ENCODE measurements at regions not wholly inside any gene's neighbourhood (a gene's known extent, or its start where the extent isn't known, plus 50 kb on each side); places are given as distances from the start of the nearest gene placed in this dataset.

DNA sequence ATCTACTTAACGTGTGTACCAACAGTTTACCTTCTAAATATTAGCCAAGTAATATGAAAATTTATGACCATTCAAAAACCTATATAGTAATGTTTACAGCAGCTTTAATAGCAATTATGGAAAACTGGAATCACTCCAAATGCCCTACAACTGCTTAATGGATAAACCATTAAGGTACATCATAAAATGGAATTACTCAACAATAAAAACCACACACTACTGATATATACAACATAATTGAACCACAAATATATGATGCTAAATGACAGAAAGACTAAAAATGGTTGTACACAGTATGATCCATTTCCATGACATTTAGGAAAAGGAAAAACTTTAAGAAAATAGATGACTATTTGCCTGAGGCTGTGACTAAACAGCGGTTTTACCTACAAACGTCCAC, 467.1 kb upstream of the EPHA6 start:
- TF ChIP-seq CTCF (IDR thresholded peaks at IDR 0.05; ENCODE audit: low read length) (no peak), EZH2phosphoT487 (IDR thresholded peaks at IDR 0.05; ENCODE audit: low read length) (no peak)

All from MM.1S (cell line).